ENCODE measurements at regions not wholly inside any gene's neighbourhood (a gene's known extent, or its start where the extent isn't known, plus 50 kb on each side); places are given as distances from the start of the nearest gene placed in this dataset.

- Histone ChIP-seq H3K27ac (ENCODE audit: low read depth, low read length, poor library complexity, severe bottlenecking) (no peak overlapping the region), H2AFZ (ENCODE audit: low read length) (no peak overlapping the region), H3K27me3 (ENCODE audit: insufficient read depth, low read length) (no peaks in the 10 kb centered on the region), H3K4me1 (ENCODE audit: insufficient read depth, low read length, severe bottlenecking) (no peaks in the 10 kb centered on the region), H4K20me1 (ENCODE audit: insufficient read depth, low read length) (no peaks in the 10 kb centered on the region), H3K36me3 (ENCODE audit: insufficient read depth, low read length) (no peaks in the 10 kb centered on the region), H3K9me2 (ENCODE audit: low read depth, low read length) (no peaks in the 10 kb centered on the region), H3F3A (ENCODE audit: insufficient read depth, low read length) (no peaks in the 10 kb centered on the region), H3K4me2 (ENCODE audit: low read length) (no peak overlapping the region), H3K9me3 (ENCODE audit: low read length) (no peaks in the 10 kb centered on the region), H3K79me2 (ENCODE audit: insufficient read depth, low read length) (no peaks in the 10 kb centered on the region), H3K4me3 (ENCODE audit: low read depth, low read length, poor library complexity, severe bottlenecking) (no peak overlapping the region), H3K9ac (ENCODE audit: low read length) (no peak overlapping the region)
- TF ChIP-seq CTCF (IDR thresholded peaks at IDR 0.05; ENCODE audit: low read length) (no peak), EZH2 (IDR thresholded peaks at IDR 0.05; ENCODE audit: borderline replicate concordance, low read length) (no peak)
These were observed 944.8 kb downstream of the RPA4 start for GRCh38 chrX:97828471-97828870.

- no peaks in the 10 kb centered on the region for H3K9me3 ChIP-seq (ENCODE audit: low read length)
- no peak overlapping the region for H2AFZ ChIP-seq (ENCODE audit: low read length)
- H4K20me1 ChIP-seq (ENCODE audit: insufficient read depth, low read length): no peaks in the 10 kb centered on the region
- no peaks in the 10 kb centered on the region for H3K36me3 ChIP-seq (ENCODE audit: insufficient read depth, low read length)
- H3K27me3 ChIP-seq (ENCODE audit: insufficient read depth, low read length): no peaks in the 10 kb centered on the region
- H3K9me2 ChIP-seq (ENCODE audit: low read depth, low read length): no peaks in the 10 kb centered on the region
- H3K4me2 ChIP-seq (ENCODE audit: low read length): no peak overlapping the region
- H3K27ac ChIP-seq (ENCODE audit: low read depth, low read length, poor library complexity, severe bottlenecking): no peak overlapping the region
- H3K4me1 ChIP-seq (ENCODE audit: insufficient read depth, low read length, severe bottlenecking): no peaks in the 10 kb centered on the region
- no peaks in the 10 kb centered on the region for H3K79me2 ChIP-seq (ENCODE audit: insufficient read depth, low read length)
- TF ChIP-seq EZH2 (IDR thresholded peaks at IDR 0.05; ENCODE audit: borderline replicate concordance, low read length) (no peak), CTCF (IDR thresholded peaks at IDR 0.05; ENCODE audit: low read length) (no peak)
- H3K9ac ChIP-seq (ENCODE audit: low read length): no peak overlapping the region
- H3F3A ChIP-seq (ENCODE audit: insufficient read depth, low read length): no peaks in the 10 kb centered on the region
- no peak overlapping the region for H3K4me3 ChIP-seq (ENCODE audit: low read depth, low read length, poor library complexity, severe bottlenecking)
These were observed 952.3 kb downstream of the RPA4 start for GRCh38 chrX:97835969-97836368.

GRCh38 chrX:97841544-97842179, 958.0 kb downstream of the RPA4 start:
- Histone ChIP-seq H3K27ac (ENCODE audit: low read depth, low read length, poor library complexity, severe bottlenecking) (no peak overlapping the region), H3K4me2 (ENCODE audit: low read length) (no peak overlapping the region), H3K79me2 (ENCODE audit: insufficient read depth, low read length) (no peaks in the 10 kb centered on the region)

More at GRCh38 chrX:97841544-97842179, 958.0 kb downstream of the RPA4 start:
- no peak overlapping the region for H3K4me3 ChIP-seq (ENCODE audit: low read depth, low read length, poor library complexity, severe bottlenecking)
- no peaks in the 10 kb centered on the region for H3F3A ChIP-seq (ENCODE audit: insufficient read depth, low read length)
- H3K27me3 ChIP-seq (ENCODE audit: insufficient read depth, low read length): no peaks in the 10 kb centered on the region
- H3K4me1 ChIP-seq (ENCODE audit: insufficient read depth, low read length, severe bottlenecking): no peaks in the 10 kb centered on the region
- no peaks in the 10 kb centered on the region for H4K20me1 ChIP-seq (ENCODE audit: insufficient read depth, low read length)
- TF ChIP-seq EZH2 (IDR thresholded peaks at IDR 0.05; ENCODE audit: borderline replicate concordance, low read length) (no peak), CTCF (IDR thresholded peaks at IDR 0.05; ENCODE audit: low read length) (no peak)
- H3K36me3 ChIP-seq (ENCODE audit: insufficient read depth, low read length): no peaks in the 10 kb centered on the region
- H2AFZ ChIP-seq (ENCODE audit: low read length): no peak overlapping the region
- no peak overlapping the region for H3K9ac ChIP-seq (ENCODE audit: low read length)
- no peaks in the 10 kb centered on the region for H3K9me3 ChIP-seq (ENCODE audit: low read length)
- no peaks in the 10 kb centered on the region for H3K9me2 ChIP-seq (ENCODE audit: low read depth, low read length)
